Muscle layer of duodenum (tissue), 2 donors: ENCODE measurements at regions not wholly inside any gene's neighbourhood (a gene's known extent, or its start where the extent isn't known, plus 50 kb on each side); places are given as distances from the start of the nearest gene placed in this dataset.

Experiments
- H3K27ac ChIP-seq: one replicate; pipeline ENCODE4 v1.7.0; 2013; ENCODE audit warnings: mild to moderate bottlenecking, low read length
- H3K27me3 ChIP-seq: one replicate; pipeline ENCODE4 v1.7.0; 2013; ENCODE audit warnings: low read depth, mild to moderate bottlenecking, control low read depth, low read length
- H3K36me3 ChIP-seq, 2 donors: one replicate each; pipeline ENCODE4 v1.7.0; 2013; ENCODE audit warnings: low read length in 2 of 2, control low read depth in 1 of 2, mild to moderate bottlenecking in 1 of 2; ENCODE audit not compliant: insufficient read depth in 2 of 2, control insufficient read depth in 1 of 2
- H3K4me1 ChIP-seq, 2 donors: one replicate each; pipeline ENCODE4 v1.7.0; 2013; ENCODE audit warnings: low read length in 2 of 2, mild to moderate bottlenecking in 2 of 2, control low read depth in 1 of 2, moderate library complexity in 1 of 2; ENCODE audit not compliant: insufficient read depth in 2 of 2, control insufficient read depth in 1 of 2
- H3K4me3 ChIP-seq, 2 donors: one replicate each; pipeline ENCODE4 v1.7.0; 2013; ENCODE audit warnings: low read length in 2 of 2, low read depth in 1 of 2, mild to moderate bottlenecking in 1 of 2
- H3K9me3 ChIP-seq, 2 donors: one replicate each; pipeline ENCODE4 v1.7.0; 2013; ENCODE audit warnings: low read length in 2 of 2, control low read depth in 1 of 2, mild to moderate bottlenecking in 1 of 2; ENCODE audit not compliant: control insufficient read depth in 1 of 2
- donor health status: healthy.

DNA sequence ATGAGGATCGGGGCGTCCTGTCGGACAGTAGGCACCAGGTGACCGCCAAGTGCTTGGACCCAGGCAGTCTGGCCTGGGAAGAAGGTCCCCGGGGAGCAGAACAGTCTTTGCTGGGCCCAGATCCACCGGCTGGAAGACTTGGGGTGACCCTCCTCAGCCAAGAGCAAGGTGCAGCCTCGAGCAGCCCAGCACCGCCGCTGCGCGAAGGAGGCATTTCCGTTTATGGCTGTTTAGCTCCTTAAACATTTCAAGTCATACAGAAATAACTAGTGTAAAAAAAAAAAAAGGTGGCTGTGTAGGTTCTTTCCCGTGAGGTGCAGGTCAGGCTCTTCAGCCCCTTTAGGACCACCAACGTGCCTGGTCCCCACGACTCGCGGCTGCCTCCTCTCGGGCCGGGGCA, 370.2 kb downstream of the CMPK2 start:
- no peaks in the 10 kb centered on the region for H3K36me3 ChIP-seq
- H3K9me3 ChIP-seq = no peaks in the 10 kb centered on the region
- H3K27me3 ChIP-seq = no peaks in the 10 kb centered on the region
- no peak overlapping the region for H3K27ac ChIP-seq
- H3K4me1 ChIP-seq = no peaks in the 10 kb centered on the region
- H3K4me3 ChIP-seq = no peak overlapping the region

DNA sequence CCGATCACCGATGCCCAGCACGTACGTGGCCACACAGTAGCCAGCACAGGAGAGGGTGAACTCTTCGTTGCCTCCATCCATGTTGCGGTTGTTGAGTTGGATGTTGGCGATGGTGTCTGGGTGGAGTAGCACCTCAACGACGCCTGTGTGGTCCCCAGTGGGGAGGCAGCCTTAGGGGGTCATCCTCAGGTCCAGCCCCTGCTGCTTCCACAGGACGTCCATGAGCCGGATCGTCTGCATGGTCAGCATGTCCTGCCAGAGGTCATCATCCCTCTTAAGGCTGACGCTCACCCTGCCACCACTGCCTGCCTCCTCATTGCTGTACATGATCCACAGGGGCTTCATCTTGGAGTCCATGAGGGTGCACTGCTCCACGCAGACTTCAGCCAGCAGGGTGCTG, 369.3 kb downstream of the CMPK2 start:
- no peaks in the 10 kb centered on the region for H3K36me3 ChIP-seq
- no peaks in the 10 kb centered on the region for H3K27me3 ChIP-seq
- H3K27ac ChIP-seq = no peak overlapping the region

DNA sequence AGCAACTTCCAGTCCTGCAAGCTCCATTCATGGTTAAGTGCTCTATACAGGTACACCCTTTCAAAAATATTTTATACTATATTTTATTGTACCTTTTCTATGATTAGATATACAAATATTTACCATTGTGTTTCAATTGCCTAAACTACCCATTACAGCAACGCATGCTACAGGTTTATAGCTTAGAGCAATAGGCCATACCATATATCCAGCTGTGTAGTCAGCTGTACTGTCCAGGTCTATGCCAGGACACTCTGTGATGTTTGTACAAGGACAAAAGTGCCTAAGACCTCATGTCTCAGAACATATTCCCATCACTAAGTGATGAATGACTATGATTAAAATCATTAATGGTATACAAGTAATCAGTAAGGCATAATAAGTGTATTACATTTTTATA, 368.7 kb downstream of the CMPK2 start:
- Histone ChIP-seq H3K4me3 (no peak overlapping the region), H3K9me3 (no peaks in the 10 kb centered on the region), H3K27ac (no peak overlapping the region), H3K27me3 (no peaks in the 10 kb centered on the region), H3K4me1 (no peaks in the 10 kb centered on the region), H3K36me3 (no peaks in the 10 kb centered on the region)

More for the DNA sequence above, 369.3 kb downstream of the CMPK2 start:
- no peaks in the 10 kb centered on the region for H3K9me3 ChIP-seq
- H3K4me3 ChIP-seq = no peak overlapping the region
- H3K4me1 ChIP-seq = no peaks in the 10 kb centered on the region

DNA sequence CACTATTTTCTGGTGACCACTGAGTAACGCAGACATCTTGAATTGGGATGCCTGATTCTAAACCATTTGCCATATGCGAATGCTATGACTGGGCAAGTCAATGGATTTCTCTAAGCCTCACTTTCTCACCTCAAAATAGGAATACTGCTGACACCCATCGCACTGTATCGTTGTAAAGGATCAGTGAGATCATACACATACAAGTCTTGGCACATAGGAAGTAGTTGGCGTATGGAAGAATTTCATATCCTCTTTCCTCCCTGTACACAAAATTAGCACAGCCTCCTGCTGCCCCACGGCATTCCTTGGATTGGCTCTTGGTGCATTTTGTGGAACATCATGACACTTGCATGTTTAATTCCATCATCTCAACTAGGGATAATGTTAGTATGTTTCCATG, 366.9 kb downstream of the CMPK2 start:
- Histone ChIP-seq H3K9me3 (no peaks in the 10 kb centered on the region), H3K36me3 (no peaks in the 10 kb centered on the region), H3K27me3 (no peaks in the 10 kb centered on the region), H3K4me3 (no peak overlapping the region), H3K27ac (no peak overlapping the region), H3K4me1 (no peaks in the 10 kb centered on the region)

DNA sequence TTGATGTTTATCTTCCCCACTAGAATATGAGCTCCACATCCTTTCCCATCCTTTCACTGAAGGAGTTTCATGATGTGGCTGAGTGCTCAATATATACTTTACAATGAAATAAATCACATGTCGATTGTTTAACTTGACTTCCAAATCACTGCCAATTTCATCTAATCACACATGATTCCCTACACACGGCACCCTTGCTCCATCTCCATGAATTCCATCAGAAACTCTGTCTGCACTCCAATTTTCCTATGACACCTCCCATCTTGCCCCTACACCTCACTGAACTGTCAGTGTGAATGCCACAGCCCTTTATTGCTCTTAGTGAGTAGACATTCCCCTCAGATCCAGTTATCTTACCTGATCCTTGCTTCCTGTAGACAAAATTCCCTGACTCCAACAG, 366.0 kb downstream of the CMPK2 start:
- H3K4me3 ChIP-seq = no peak overlapping the region
- H3K36me3 ChIP-seq = no peaks in the 10 kb centered on the region
- no peaks in the 10 kb centered on the region for H3K27me3 ChIP-seq
- no peak overlapping the region for H3K27ac ChIP-seq
- no peaks in the 10 kb centered on the region for H3K4me1 ChIP-seq
- no peaks in the 10 kb centered on the region for H3K9me3 ChIP-seq

DNA sequence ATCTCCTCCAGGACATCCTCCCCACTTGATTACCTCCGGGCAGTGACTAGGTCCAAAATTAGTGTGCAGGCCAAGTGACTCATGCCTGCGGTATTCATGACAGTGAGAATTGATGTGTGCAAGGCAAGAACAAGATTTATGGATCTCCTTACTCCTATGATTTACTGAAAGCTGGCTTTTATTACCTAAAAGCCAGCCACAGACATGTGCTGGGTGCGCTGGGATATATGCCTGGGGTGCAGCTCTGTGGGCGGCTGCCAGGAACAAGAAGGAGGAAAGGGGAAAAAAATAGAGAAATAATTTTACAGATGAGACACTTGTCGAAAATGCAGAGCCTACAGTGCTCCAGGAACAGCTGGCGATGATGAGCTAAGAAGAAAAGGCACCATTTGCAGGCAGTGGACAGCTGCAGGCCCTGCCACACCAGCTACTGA, 359.3 kb downstream of the CMPK2 start:
- no peak overlapping the region for H3K27ac ChIP-seq
- no peaks in the 10 kb centered on the region for H3K27me3 ChIP-seq
- H3K36me3 ChIP-seq = no peaks in the 10 kb centered on the region
- no peaks in the 10 kb centered on the region for H3K9me3 ChIP-seq
- no peaks in the 10 kb centered on the region for H3K4me1 ChIP-seq
- H3K4me3 ChIP-seq = no peak overlapping the region

DNA sequence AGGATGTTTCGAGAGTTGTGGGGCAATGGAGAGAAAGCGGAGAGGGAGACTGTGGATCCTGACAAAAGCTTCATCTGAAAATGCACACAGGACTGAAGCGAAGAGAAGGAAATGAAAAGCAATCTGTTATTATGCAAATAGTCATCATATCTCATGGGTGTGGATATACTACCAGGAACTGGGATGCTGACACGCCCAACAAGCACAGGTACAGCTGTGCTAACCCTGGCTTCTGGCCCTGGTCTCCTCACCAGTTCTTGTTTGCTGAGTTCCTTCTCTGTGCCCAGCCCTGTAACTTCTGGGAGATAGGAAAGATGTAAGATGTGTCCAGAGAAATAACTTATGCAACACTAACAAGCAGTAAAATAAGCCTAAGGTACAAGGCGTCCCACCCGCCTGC, 358.8 kb downstream of the CMPK2 start:
- H3K4me1 ChIP-seq = no peaks in the 10 kb centered on the region
- no peak overlapping the region for H3K27ac ChIP-seq
- H3K27me3 ChIP-seq = no peaks in the 10 kb centered on the region
- H3K36me3 ChIP-seq = no peaks in the 10 kb centered on the region
- no peaks in the 10 kb centered on the region for H3K9me3 ChIP-seq
- H3K4me3 ChIP-seq = no peak overlapping the region

DNA sequence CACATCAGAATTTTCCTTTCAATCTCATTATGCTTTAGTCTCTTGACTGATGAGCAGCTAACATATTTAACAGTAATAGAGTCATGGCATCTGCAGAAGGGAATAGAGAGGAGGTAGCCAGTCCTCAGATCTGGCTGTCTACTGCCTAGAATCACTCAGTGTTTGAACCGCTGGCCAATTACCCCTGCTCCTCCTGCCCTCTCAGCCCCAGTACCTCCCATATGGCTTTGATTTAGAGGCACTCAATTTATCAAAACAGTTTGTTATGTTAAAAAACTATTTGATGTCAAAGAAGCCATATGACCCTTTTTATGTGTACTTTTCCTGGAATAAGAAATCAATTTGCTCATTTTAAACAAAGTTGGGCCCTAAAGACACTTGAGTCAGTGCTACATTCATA, 355.2 kb downstream of the CMPK2 start:
- Histone ChIP-seq H3K4me1 (no peaks in the 10 kb centered on the region), H3K27ac (no peak overlapping the region), H3K9me3 (no peaks in the 10 kb centered on the region), H3K27me3 (no peaks in the 10 kb centered on the region), H3K4me3 (no peak overlapping the region), H3K36me3 (no peaks in the 10 kb centered on the region)

DNA sequence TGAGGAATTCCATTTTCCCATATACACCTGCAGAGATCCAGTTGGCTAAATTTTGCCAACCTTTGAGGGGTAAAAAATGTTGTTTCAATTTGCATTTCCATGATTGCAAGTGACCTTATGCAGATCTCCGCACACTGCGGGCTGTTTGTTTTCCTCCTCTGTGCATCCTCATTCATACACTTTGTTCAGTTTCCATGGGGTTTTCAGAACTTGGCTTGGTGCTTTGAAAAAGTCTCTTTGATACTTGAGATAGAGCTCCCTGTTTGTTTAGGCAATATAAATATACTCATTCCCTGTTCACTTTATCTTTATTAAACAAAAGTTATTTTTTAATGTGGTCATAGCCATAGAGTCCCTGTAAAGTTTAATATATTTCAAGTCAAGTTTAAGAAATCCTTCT, 353.1 kb downstream of the CMPK2 start:
- no peaks in the 10 kb centered on the region for H3K36me3 ChIP-seq
- H3K4me3 ChIP-seq = no peak overlapping the region
- H3K4me1 ChIP-seq = no peaks in the 10 kb centered on the region
- H3K27me3 ChIP-seq = no peaks in the 10 kb centered on the region
- H3K9me3 ChIP-seq = no peaks in the 10 kb centered on the region
- no peak overlapping the region for H3K27ac ChIP-seq

DNA sequence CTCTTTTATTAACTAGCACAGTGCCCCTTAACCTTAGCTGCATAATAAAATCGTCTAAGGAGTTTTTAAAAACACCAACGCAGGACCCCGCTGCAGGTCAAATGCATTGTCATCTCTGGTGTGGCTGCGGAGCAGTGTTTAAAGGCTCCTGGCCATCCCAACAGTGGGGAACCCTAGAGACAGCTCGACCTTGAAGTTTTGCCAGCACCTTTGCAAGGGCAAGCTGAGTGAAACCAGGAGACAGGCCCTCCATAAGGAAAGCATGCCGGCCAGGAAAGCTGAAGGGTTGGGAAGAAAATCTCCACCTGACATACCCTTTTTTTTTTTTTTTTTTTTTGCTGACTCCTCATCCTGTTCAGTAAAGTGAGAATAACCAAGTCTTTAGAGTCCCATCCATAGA, 349.0 kb downstream of the CMPK2 start:
- H3K4me3 ChIP-seq = no peak overlapping the region
- no peaks in the 10 kb centered on the region for H3K27me3 ChIP-seq
- H3K9me3 ChIP-seq = peaks cover 0 to 3% of the 10 kb centered on the region in 2 donors
- H3K36me3 ChIP-seq = no peaks in the 10 kb centered on the region
- no peaks in the 10 kb centered on the region for H3K4me1 ChIP-seq
- H3K27ac ChIP-seq = no peak overlapping the region

DNA sequence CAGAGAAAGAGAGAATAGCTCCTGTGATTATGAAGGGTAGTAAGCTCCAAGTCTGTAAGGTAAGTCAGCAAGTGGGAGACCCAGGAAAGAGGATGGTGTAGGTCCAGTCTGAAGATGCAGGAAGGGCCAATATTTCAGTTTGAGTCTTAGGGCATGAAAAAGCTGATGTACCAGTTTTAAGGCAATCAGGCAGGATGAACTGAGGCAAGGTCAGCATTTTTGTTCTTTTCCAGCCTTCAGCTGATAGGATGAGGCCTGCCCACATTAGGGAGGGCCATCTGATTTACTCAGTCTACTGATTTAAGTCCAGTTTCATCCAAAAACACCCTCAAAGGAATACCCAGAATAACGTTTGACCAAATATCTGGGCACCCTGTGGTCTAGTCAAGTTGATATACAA, 347.3 kb downstream of the CMPK2 start:
- H3K4me1 ChIP-seq = no peaks in the 10 kb centered on the region
- no peaks in the 10 kb centered on the region for H3K27me3 ChIP-seq
- H3K27ac ChIP-seq = no peak overlapping the region
- no peaks in the 10 kb centered on the region for H3K36me3 ChIP-seq
- peaks cover 0 to 3% of the 10 kb centered on the region in 2 donors for H3K9me3 ChIP-seq
- no peak overlapping the region for H3K4me3 ChIP-seq

DNA sequence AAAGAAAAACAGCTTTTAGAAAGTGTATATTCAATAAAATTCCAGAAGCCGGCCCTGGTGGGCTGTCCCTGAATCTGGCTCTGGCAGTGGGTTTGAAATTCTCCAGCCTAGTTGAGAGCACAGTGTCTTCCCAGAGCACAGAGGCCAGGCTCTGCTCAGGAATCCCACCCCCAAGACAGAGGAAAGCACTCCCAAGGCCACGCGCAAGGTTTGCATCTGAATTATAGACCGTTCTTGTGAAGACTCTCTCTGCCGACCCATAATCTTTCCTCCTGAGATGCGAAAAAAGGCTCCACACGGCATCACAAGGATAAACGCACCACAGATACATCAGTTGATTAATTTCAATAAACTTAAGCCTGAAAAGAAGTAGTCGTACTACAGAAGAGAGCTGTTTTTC, 342.2 kb downstream of the CMPK2 start:
- Histone ChIP-seq H3K4me3 (no peak overlapping the region), H3K27ac (no peak overlapping the region), H3K27me3 (no peaks in the 10 kb centered on the region), H3K4me1 (no peaks in the 10 kb centered on the region), H3K36me3 (no peaks in the 10 kb centered on the region), H3K9me3 (peaks cover 0 to 3% of the 10 kb centered on the region in 2 donors)
